Memory B cell (primary cell): ENCODE measurements at regions not wholly inside any gene's neighbourhood (a gene's known extent, or its start where the extent isn't known, plus 50 kb on each side); places are given as distances from the start of the nearest gene placed in this dataset.

Source experiments
- ATAC-seq: fragments of 150-1000 bp; cut with Tn5 transposase; 2 replicates; pipeline ENCODE4 v1.10.0; 2021; ENCODE audit warnings: low read depth, mild to moderate bottlenecking, moderate library complexity
- DNase-seq, 2 donors: peaks; one replicate each; pipeline ENCODE4 v3.0.0; 2022; ENCODE audit warnings: low spot score in 2 of 2
- H3K27ac Mint-ChIP-seq: one replicate; pipeline ENCODE4 v1.8.0; 2022; ENCODE audit warnings: mild to moderate bottlenecking, moderate library complexity, mixed read lengths
- H3K27me3 Mint-ChIP-seq: one replicate; pipeline ENCODE4 v1.8.0; 2022; ENCODE audit warnings: mixed read lengths
- H3K36me3 Mint-ChIP-seq: one replicate; pipeline ENCODE4 v1.8.0; 2022; ENCODE audit warnings: mild to moderate bottlenecking, mixed read lengths
- H3K4me1 Mint-ChIP-seq: one replicate; pipeline ENCODE4 v1.8.0; 2022; ENCODE audit warnings: mixed read lengths
- H3K4me3 Mint-ChIP-seq: one replicate; pipeline ENCODE4 v1.8.0; 2022; ENCODE audit warnings: mild to moderate bottlenecking, moderate library complexity, mixed read lengths
- H3K9me3 Mint-ChIP-seq: one replicate; pipeline ENCODE4 v1.8.0; 2022; ENCODE audit warnings: mixed read lengths

GRCh38 chr21:14321042-14321441, 61.9 kb downstream of the HSPA13 start:
- Mint-ChIP-seq H3K4me1 (no peaks in the 10 kb centered on the region), H3K4me3 (no peak overlapping the region), H3K27ac (no peak overlapping the region), H3K27me3 (peaks cover 10% of the 10 kb centered on the region), H3K36me3 (no peaks in the 10 kb centered on the region), H3K9me3 (no peaks in the 10 kb centered on the region)
- DNase-seq = no peak
- no peak for ATAC-seq

- Mint-ChIP-seq H3K4me1 (no peaks in the 10 kb centered on the region), H3K27me3 (peaks cover 6% of the 10 kb centered on the region), H3K27ac (no peak overlapping the region), H3K9me3 (no peaks in the 10 kb centered on the region), H3K4me3 (no peak overlapping the region), H3K36me3 (no peaks in the 10 kb centered on the region)
- no peak for DNase-seq
- no peak for ATAC-seq
Observed at GRCh38 chr21:14319805-14320204, 63.1 kb downstream of the HSPA13 start.

- ATAC-seq (no peak), DNase-seq (no peak)
- H3K27me3 Mint-ChIP-seq = peaks cover 5% of the 10 kb centered on the region
- no peaks in the 10 kb centered on the region for H3K4me1 Mint-ChIP-seq
- no peaks in the 10 kb centered on the region for H3K36me3 Mint-ChIP-seq
- H3K27ac Mint-ChIP-seq = no peak overlapping the region
- H3K4me3 Mint-ChIP-seq = no peak overlapping the region
- no peaks in the 10 kb centered on the region for H3K9me3 Mint-ChIP-seq
Observed at GRCh38 chr21:14318578-14318977, 64.4 kb downstream of the HSPA13 start.

- Mint-ChIP-seq H3K27ac (no peak overlapping the region), H3K4me3 (no peak overlapping the region), H3K9me3 (no peaks in the 10 kb centered on the region), H3K4me1 (no peaks in the 10 kb centered on the region), H3K27me3 (peaks cover 5% of the 10 kb centered on the region), H3K36me3 (no peaks in the 10 kb centered on the region)
- DNase-seq = no peak
- ATAC-seq = no peak
Observed at GRCh38 chr21:14317507-14317906, 65.4 kb downstream of the HSPA13 start.

- Mint-ChIP-seq H3K27ac (no peak overlapping the region), H3K27me3 (peaks cover 3% of the 10 kb centered on the region), H3K4me1 (no peaks in the 10 kb centered on the region), H3K4me3 (no peak overlapping the region), H3K36me3 (no peaks in the 10 kb centered on the region), H3K9me3 (no peaks in the 10 kb centered on the region)
- no peak for ATAC-seq
- DNase-seq = no peak
Observed at GRCh38 chr21:14313300-14313699, 69.6 kb downstream of the HSPA13 start.

GRCh38 chr21:14312871-14313270, 70.1 kb downstream of the HSPA13 start:
- H3K4me1 Mint-ChIP-seq = no peaks in the 10 kb centered on the region
- peaks cover 3% of the 10 kb centered on the region for H3K27me3 Mint-ChIP-seq
- H3K27ac Mint-ChIP-seq = no peak overlapping the region
- no peak for DNase-seq
- no peaks in the 10 kb centered on the region for H3K9me3 Mint-ChIP-seq
- no peak for ATAC-seq
- no peaks in the 10 kb centered on the region for H3K36me3 Mint-ChIP-seq
- no peak overlapping the region for H3K4me3 Mint-ChIP-seq

- Mint-ChIP-seq H3K36me3 (no peaks in the 10 kb centered on the region), H3K27ac (no peak overlapping the region), H3K4me3 (no peak overlapping the region), H3K27me3 (peaks cover 7% of the 10 kb centered on the region), H3K9me3 (no peaks in the 10 kb centered on the region), H3K4me1 (no peaks in the 10 kb centered on the region)
- DNase-seq (peak in 1 of 2 donors; percentile 4), ATAC-seq (peak; percentile 93)
Observed at GRCh38 chr21:14308234-14308633, 74.7 kb downstream of the HSPA13 start.

GRCh38 chr21:14306126-14306907, 76.6 kb downstream of the HSPA13 start:
- DNase-seq (no peak), ATAC-seq (no peak)
- Mint-ChIP-seq H3K36me3 (no peaks in the 10 kb centered on the region), H3K27me3 (peaks cover 4% of the 10 kb centered on the region), H3K4me1 (no peaks in the 10 kb centered on the region), H3K4me3 (no peak overlapping the region), H3K27ac (no peak overlapping the region), H3K9me3 (no peaks in the 10 kb centered on the region)

- Mint-ChIP-seq H3K27ac (no peak overlapping the region), H3K4me1 (no peaks in the 10 kb centered on the region), H3K9me3 (no peaks in the 10 kb centered on the region), H3K36me3 (no peaks in the 10 kb centered on the region), H3K27me3 (peaks cover 8% of the 10 kb centered on the region), H3K4me3 (no peak overlapping the region)
- DNase-seq = no peak
- ATAC-seq = no peak
Observed at GRCh38 chr21:14303731-14304488, 79.0 kb downstream of the HSPA13 start.

GRCh38 chr21:14300074-14300473, 82.9 kb downstream of the HSPA13 start:
- peaks cover 12% of the 10 kb centered on the region for H3K27me3 Mint-ChIP-seq
- DNase-seq (no peak), ATAC-seq (no peak)
- H3K4me3 Mint-ChIP-seq = no peak overlapping the region
- H3K9me3 Mint-ChIP-seq = peaks cover 2% of the 10 kb centered on the region
- no peaks in the 10 kb centered on the region for H3K36me3 Mint-ChIP-seq
- no peak overlapping the region for H3K27ac Mint-ChIP-seq
- H3K4me1 Mint-ChIP-seq = no peaks in the 10 kb centered on the region

GRCh38 chr21:14290576-14290975, 74.6 kb downstream of the RBM11 start:
- H3K4me3 Mint-ChIP-seq = no peak overlapping the region
- ATAC-seq = no peak
- no peak overlapping the region for H3K27ac Mint-ChIP-seq
- no peaks in the 10 kb centered on the region for H3K36me3 Mint-ChIP-seq
- H3K27me3 Mint-ChIP-seq = peaks cover 10% of the 10 kb centered on the region
- peaks cover 3% of the 10 kb centered on the region for H3K9me3 Mint-ChIP-seq
- no peak for DNase-seq
- H3K4me1 Mint-ChIP-seq = no peaks in the 10 kb centered on the region

- H3K4me1 Mint-ChIP-seq = no peaks in the 10 kb centered on the region
- ATAC-seq (no peak), DNase-seq (no peak)
- H3K27ac Mint-ChIP-seq = no peak overlapping the region
- H3K4me3 Mint-ChIP-seq = no peak overlapping the region
- peaks cover 6% of the 10 kb centered on the region for H3K27me3 Mint-ChIP-seq
- no peaks in the 10 kb centered on the region for H3K36me3 Mint-ChIP-seq
- H3K9me3 Mint-ChIP-seq = no peaks in the 10 kb centered on the region
Observed at GRCh38 chr21:14288922-14289321, 73.0 kb downstream of the RBM11 start.

- Mint-ChIP-seq H3K4me3 (no peak overlapping the region), H3K9me3 (no peaks in the 10 kb centered on the region), H3K4me1 (peaks cover 7% of the 10 kb centered on the region), H3K27ac (no peak overlapping the region), H3K36me3 (no peaks in the 10 kb centered on the region), H3K27me3 (peaks cover 4% of the 10 kb centered on the region)
- ATAC-seq (no peak), DNase-seq (no peak)
Observed at GRCh38 chr21:14285147-14285761, 69.3 kb downstream of the RBM11 start.

- DNase-seq (no peak), ATAC-seq (no peak)
- no peaks in the 10 kb centered on the region for H3K36me3 Mint-ChIP-seq
- no peaks in the 10 kb centered on the region for H3K27me3 Mint-ChIP-seq
- peaks cover 7% of the 10 kb centered on the region for H3K4me1 Mint-ChIP-seq
- H3K4me3 Mint-ChIP-seq = no peak overlapping the region
- H3K27ac Mint-ChIP-seq = no peak overlapping the region
- H3K9me3 Mint-ChIP-seq = no peaks in the 10 kb centered on the region
Observed at GRCh38 chr21:14284481-14284880, 68.5 kb downstream of the RBM11 start.
